Effector memory CD8-positive, alpha-beta T cell (primary cell): ENCODE measurements at regions not wholly inside any gene's neighbourhood (a gene's known extent, or its start where the extent isn't known, plus 50 kb on each side); places are given as distances from the start of the nearest gene placed in this dataset.

Experiments
- ATAC-seq: fragments of 150-1000 bp; cut with Tn5 transposase; replicated peaks from 2 replicates; pipeline ENCODE4 v1.10.0; 2021; ENCODE audit warnings: mild to moderate bottlenecking, moderate library complexity
- DNase-seq, 3 experiments: peaks; one replicate each; pipeline ENCODE4 v3.0.0; 2021
- H3K27ac Mint-ChIP-seq, 2 donors: one replicate each; pipeline ENCODE4 v1.8.0; 2022; ENCODE audit warnings: mild to moderate bottlenecking in 2 of 2, mixed read lengths in 2 of 2, moderate library complexity in 2 of 2
- H3K27me3 Mint-ChIP-seq, 2 donors: one replicate each; pipeline ENCODE4 v1.8.0; 2022; ENCODE audit warnings: mixed read lengths in 2 of 2
- H3K36me3 Mint-ChIP-seq: one replicate; pipeline ENCODE4 v1.8.0; 2022; ENCODE audit warnings: mild to moderate bottlenecking, moderate library complexity, mixed read lengths; ENCODE audit not compliant: insufficient read depth
- H3K4me1 Mint-ChIP-seq, 2 donors: one replicate each; pipeline ENCODE4 v1.8.0; 2022; ENCODE audit warnings: low read depth in 2 of 2, mixed read lengths in 2 of 2
- H3K4me3 Mint-ChIP-seq, 2 donors: one replicate each; pipeline ENCODE4 v1.8.0; 2022; ENCODE audit warnings: mild to moderate bottlenecking in 2 of 2, mixed read lengths in 2 of 2, moderate library complexity in 2 of 2
- H3K9me3 Mint-ChIP-seq, 2 donors: one replicate each; pipeline ENCODE4 v1.8.0; 2022; ENCODE audit warnings: mixed read lengths in 2 of 2

DNA sequence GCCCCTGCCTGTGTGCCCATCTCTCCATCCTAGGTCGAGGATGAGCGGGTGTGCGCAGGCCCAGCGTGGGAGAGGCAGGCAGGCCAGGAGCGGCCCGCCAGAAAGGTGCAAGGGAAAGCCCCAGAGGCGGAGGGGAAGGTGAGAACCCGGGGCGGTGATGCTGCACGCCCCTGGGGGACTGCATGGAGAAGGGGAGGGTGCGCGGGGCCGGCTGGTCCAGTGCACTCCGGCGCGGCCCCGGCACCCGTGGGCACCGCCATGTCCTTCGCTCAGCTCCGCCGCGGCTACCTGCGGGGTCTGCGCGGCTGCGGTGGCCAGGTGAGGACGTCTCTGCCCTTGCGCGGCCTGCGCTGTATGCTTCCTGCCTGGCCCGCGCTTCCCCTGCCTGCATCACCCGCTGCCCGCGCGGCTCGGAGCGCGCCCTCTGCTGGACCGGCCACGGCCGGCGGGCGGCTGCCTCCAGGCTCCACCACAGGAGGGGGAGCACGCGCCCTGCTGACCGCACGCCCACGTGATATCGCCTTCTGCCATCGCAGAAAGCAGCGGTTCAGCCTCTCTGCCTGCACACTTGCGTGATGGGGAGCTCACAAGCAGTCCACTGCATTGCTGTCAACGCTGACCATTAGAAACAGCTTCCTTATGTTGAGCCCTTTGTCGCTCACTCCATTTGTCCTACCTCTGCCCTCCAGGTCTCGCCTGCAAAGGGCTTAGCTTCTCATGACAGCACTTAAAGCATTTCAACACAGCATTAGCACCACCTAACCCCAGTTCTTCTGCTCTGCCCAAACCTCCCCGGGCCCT is 73.9 kb downstream of the CXCL12 start:
- DNase-seq: peak; percentile 71 to 76 (median 71)
- Mint-ChIP-seq H3K4me1 (peaks cover 14 to 18% of the 10 kb centered on the region in 2 donors), H3K4me3 (peak overlapping the region; percentile 82 to 83), H3K27ac (peak overlapping the region; percentile 95 to 96), H3K36me3 (peaks cover 3% of the 10 kb centered on the region), H3K27me3 (peaks cover 5 to 23% of the 10 kb centered on the region in 2 donors), H3K9me3 (peaks cover 0 to 1% of the 10 kb centered on the region in 2 donors)
- peak; percentile 81 for ATAC-seq

DNA sequence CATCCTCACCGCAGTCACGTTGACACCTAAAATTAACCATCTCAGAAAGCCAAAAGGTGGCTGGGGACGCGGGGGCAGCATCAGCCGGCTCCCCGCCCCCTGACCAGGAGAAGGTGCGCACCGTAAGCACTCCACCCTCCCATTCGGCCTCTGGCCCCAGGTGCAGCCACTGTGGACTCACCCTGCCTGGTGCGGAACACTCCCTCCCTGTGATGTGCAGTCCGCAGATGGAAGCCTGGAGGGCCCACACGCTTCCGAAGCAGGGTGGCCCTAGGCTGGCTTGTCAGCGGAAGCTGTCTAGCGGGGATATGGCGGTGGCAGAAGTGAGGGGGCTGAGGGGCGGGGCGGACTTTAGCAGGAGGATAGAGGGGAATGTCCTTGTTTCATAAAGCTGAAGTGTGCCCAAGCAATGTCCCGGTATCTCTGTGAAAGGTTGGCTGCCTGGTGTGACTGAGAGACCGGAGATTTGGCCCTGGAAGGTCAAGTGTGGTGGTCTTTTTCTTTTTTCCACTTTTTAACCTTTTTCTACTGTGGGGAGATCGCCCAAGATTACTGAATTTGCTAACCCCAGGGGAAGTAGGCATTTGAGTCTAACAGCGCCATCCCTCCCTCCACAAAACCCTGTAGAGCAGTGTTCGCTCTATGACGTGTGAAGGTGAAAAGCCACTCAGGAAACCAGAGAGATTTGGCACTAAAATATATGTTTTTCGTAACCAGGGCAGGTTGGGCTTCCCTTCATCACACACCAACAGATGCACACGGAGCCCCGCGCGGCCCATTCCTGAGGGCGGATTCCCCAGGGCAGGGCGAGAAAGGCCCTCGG is 74.7 kb downstream of the CXCL12 start:
- peaks cover 3% of the 10 kb centered on the region for H3K36me3 Mint-ChIP-seq
- peak overlapping the region; percentile 82 to 83 for H3K4me3 Mint-ChIP-seq
- DNase-seq: peak in 2 of 3 experiments; percentile 44 to 49
- ATAC-seq: peak; percentile 66
- peaks cover 14 to 18% of the 10 kb centered on the region in 2 donors for H3K4me1 Mint-ChIP-seq
- peaks cover 5 to 23% of the 10 kb centered on the region in 2 donors for H3K27me3 Mint-ChIP-seq
- peak overlapping the region; percentile 95 to 96 for H3K27ac Mint-ChIP-seq
- peaks cover 0 to 1% of the 10 kb centered on the region in 2 donors for H3K9me3 Mint-ChIP-seq

DNA sequence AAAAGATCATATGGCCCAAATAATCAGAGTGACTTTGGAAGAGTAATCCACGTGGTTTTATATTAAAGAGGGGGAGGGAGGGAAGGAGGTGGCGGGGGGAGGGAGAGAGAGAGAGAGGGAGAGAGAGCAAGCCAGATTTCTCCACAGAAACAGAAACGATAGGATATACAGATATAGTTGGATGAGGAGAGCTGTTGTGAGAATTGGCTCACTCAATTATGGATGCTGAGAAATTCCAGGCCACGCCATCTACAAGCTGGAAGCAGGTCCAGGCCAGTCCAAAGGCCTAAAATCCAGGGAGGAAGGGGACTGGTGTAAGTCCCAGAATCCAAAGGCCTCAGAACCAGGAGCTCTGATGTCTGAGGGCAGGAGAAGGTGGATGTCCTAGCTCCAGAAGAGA is 75.5 kb downstream of the CXCL12 start:
- peaks cover 5 to 23% of the 10 kb centered on the region in 2 donors for H3K27me3 Mint-ChIP-seq
- ATAC-seq (no peak), DNase-seq (no peak)
- H3K27ac Mint-ChIP-seq: peak overlapping the region; percentile 70 to 95
- no peak overlapping the region for H3K4me3 Mint-ChIP-seq
- H3K4me1 Mint-ChIP-seq: peaks cover 14 to 18% of the 10 kb centered on the region in 2 donors
- peaks cover 0 to 1% of the 10 kb centered on the region in 2 donors for H3K9me3 Mint-ChIP-seq
- H3K36me3 Mint-ChIP-seq: peaks cover 3% of the 10 kb centered on the region

DNA sequence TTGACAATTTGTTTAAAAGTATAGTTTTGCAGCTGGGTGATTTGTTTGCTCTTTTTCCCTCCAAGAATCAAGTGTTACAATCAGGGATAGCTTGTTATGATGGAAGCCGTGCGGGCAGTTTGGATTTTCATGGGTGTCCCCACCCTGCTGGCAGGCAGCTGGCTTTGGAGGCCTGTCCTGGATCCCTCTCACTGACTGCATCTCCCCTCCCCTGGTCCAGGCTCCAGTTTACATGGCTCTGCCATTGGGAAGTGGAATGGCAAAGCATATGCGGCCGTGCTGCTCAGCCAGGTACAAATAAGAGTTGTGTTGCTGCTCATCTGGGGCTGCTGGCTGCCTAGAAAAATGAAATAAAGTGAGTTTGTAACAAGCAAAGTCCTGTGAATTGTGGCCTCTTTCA is 76.0 kb downstream of the CXCL12 start:
- Mint-ChIP-seq H3K4me1 (peaks cover 14 to 18% of the 10 kb centered on the region in 2 donors), H3K36me3 (peaks cover 3% of the 10 kb centered on the region), H3K9me3 (peaks cover 0 to 1% of the 10 kb centered on the region in 2 donors), H3K27ac (peak overlapping the region in 1 of 2 donors; percentile 70), H3K27me3 (peaks cover 5 to 21% of the 10 kb centered on the region in 2 donors), H3K4me3 (no peak overlapping the region)
- DNase-seq (no peak), ATAC-seq (no peak)

DNA sequence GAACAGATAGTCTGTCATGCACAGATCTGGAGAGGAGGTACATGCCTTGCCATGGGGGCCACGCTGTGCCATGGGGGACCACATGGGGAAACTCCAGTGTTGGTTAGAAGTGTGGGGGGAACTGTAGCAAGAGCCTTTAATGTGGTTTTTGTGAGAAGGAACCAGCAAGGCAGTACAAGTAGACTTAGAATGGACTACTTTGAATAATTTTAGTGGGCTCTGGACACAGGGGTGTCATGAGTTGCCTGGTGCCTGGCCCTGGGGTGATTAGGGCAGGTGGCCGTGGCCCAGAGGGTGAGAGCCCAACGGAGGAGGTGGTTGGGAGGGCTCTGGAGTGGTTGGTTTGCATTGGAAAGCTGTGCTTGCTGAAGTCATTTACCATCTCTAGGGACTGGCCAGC is 77.2 kb downstream of the CXCL12 start:
- ATAC-seq (no peak), DNase-seq (no peak)
- Mint-ChIP-seq H3K9me3 (peaks cover 0 to 1% of the 10 kb centered on the region in 2 donors), H3K4me3 (no peak overlapping the region), H3K27me3 (peaks cover 0 to 8% of the 10 kb centered on the region in 2 donors), H3K4me1 (peaks cover 14 to 18% of the 10 kb centered on the region in 2 donors), H3K27ac (peak overlapping the region in 1 of 2 donors; percentile 57), H3K36me3 (peaks cover 3% of the 10 kb centered on the region)

DNA sequence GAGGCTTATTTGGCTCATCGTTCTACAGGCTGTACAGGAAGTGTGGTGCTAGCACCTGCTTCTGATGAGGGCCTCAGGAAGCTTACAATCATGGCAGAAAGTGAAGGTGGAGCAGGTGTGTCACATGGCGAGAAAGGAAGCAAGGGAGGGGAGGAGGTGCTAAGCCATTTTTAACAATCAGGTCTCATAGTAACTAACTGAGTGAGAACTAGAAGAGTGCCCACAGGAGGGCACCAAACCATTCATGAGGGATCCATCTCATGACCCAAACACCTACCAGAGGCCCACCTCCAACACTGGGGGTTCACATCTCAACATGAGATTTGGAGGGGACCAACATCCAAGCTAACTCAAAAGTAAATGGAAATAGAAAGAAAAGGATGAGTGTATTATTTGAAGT is 78.1 kb downstream of the CXCL12 start:
- Mint-ChIP-seq H3K27ac (peak overlapping the region in 1 of 2 donors; percentile 57), H3K27me3 (peaks cover 0 to 7% of the 10 kb centered on the region in 2 donors), H3K4me3 (no peak overlapping the region), H3K36me3 (peaks cover 3% of the 10 kb centered on the region), H3K9me3 (peaks cover 0 to 1% of the 10 kb centered on the region in 2 donors), H3K4me1 (peaks cover 13 to 14% of the 10 kb centered on the region in 2 donors)
- DNase-seq (no peak), ATAC-seq (no peak)

DNA sequence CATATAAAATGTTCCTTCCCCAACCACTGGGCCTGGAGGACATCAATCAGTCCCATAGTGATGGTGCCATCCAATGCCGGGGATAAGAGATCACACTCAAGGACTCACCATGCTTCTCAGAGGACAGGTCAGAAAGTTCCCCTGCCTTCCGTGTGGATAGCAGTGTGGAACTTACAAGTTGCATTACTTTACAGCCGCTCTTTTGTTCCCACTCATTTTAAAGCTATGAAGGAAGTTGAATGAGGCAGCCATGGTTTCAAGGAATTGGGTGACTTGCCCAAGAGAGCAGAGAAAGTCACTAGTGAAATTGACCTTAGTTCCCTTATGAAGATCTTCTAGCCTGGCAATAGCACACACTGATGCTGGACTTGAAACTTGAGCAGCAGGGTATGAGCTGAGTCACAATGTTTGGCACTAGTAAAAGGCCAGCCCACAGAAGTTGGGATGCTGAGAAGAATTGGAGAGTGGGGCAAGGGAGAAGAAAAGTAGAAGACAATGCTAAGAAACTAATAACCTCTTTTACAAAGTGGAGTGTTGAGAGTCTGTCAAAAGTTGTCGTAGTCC is 78.7 kb downstream of the CXCL12 start:
- Mint-ChIP-seq H3K9me3 (peaks cover 0 to 1% of the 10 kb centered on the region in 2 donors), H3K27me3 (peaks cover 0 to 2% of the 10 kb centered on the region in 2 donors), H3K4me1 (peaks cover 8 to 9% of the 10 kb centered on the region in 2 donors), H3K36me3 (peaks cover 2% of the 10 kb centered on the region), H3K4me3 (no peak overlapping the region), H3K27ac (peak overlapping the region in 1 of 2 donors; percentile 57)
- DNase-seq (no peak), ATAC-seq (no peak)

DNA sequence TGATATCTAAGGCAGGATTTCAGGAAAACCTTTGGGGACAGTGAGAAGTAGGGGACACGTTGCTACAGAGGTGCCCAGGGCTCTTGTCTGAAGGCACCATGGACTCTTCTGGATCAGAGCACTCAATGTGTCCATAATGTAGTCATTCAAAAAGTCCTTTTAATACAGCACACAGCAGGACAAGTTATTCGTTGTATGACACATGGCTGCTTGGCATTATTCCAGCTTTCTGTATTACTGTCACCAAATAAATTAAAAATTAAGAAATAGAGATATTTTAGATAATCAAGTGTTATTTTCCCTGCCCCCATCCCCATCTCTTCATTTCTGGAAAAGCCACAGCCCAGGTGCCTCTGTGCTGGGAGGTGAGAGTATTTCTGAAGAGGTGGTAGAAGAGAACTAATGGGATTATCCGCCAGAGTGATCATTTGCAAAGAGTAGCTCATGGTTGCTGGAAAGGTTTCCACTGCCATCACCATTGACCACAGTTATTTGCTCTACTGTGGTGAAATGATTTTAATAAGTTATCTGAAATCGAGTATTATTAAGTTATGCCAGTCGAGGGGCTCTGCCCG is 83.0 kb downstream of the CXCL12 start:
- H3K9me3 Mint-ChIP-seq: peaks cover 0 to 1% of the 10 kb centered on the region in 2 donors
- H3K4me1 Mint-ChIP-seq: no peaks in the 10 kb centered on the region
- no peak overlapping the region for H3K27ac Mint-ChIP-seq
- H3K27me3 Mint-ChIP-seq: no peaks in the 10 kb centered on the region
- H3K4me3 Mint-ChIP-seq: no peak overlapping the region
- DNase-seq (no peak), ATAC-seq (no peak)
- H3K36me3 Mint-ChIP-seq: no peaks in the 10 kb centered on the region

DNA sequence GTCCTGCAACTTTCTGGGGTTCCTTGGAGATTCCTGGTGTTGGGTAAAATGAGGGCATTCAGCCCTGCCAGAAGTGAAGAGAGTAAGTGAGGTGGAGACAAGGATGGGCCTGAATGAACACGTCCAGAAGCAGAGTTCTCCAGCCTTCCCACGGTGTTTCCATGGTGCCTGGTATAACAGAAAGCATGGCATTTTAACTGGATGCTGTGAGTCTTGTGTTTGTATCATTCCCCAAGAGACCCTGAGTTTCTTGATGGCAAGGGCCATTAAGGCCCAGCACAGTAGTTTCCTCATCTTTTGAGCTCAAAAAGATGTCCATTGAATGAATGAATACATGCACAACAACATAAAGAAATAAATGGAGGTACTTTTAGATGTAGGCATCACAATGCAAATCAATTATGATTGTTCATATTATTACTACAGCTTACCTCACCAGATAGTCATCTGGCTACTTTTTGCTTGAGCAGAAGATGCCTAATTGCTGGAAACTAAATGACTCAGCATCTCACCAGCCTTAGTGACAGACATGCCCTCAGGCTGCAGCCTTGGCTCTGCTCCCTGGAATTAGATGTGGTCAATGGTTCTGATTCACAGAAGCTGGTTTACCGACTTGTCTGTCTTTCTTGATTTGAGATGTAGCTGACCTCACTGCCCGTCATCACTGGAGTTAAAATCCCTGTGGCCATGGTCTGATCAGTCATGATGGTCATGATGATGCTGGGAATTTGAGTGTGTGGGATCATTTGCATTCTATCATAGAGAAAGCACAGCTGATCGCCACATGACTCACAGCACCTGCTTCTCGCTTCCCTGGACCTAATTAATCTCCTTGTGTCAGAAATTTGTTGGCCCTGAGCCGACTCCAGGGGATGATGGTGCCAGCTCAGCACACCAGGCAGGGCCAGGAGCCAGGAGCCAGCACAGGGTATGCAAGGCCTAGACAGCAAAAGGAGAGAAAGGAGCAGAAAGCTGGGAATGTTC is 83.9 kb downstream of the CXCL12 start:
- Mint-ChIP-seq H3K27ac (no peak overlapping the region), H3K4me1 (no peaks in the 10 kb centered on the region), H3K27me3 (no peaks in the 10 kb centered on the region), H3K36me3 (no peaks in the 10 kb centered on the region), H3K4me3 (no peak overlapping the region), H3K9me3 (no peaks in the 10 kb centered on the region)
- DNase-seq (no peak), ATAC-seq (no peak)

DNA sequence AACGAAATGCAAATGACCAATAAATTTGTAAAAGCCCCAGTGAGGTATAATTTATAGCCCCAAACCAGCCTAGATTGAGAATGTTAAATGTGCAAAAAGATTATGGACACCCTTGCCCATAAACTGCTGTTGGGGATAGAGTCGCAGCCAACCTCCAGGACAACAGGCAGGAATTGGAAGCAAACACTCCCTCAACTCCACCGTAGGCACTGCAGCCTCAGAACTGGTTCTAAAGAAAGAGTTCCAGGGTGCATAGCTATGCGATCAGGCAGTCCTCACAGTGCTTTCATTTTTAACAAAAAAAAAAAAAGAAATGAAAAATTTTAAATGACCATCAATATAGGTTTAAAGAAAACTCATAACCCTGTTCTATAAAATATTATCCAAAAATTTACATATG is 86.2 kb downstream of the CXCL12 start:
- Mint-ChIP-seq H3K4me1 (no peaks in the 10 kb centered on the region), H3K27ac (no peak overlapping the region), H3K27me3 (no peaks in the 10 kb centered on the region), H3K9me3 (no peaks in the 10 kb centered on the region), H3K36me3 (no peaks in the 10 kb centered on the region), H3K4me3 (no peak overlapping the region)
- DNase-seq: no peak
- ATAC-seq: no peak

DNA sequence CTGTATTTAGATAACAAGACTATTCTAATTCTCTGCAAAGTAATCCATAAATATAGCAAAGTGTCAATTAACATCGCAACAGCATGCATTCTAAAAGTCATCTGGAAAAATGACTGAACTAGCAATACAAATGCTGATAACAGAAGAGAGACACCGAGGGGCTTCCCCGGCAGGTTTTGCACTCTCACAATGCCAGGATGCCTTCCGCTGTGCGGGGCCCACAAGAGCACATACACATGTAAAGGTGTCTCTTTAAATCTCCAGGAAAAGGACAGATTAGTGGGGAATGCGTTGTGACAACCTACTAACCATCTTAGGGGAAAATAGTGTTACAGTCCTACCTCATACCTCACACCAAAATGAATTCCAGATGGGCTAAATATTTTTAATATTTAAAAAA is 86.9 kb downstream of the CXCL12 start:
- Mint-ChIP-seq H3K4me3 (no peak overlapping the region), H3K9me3 (no peaks in the 10 kb centered on the region), H3K4me1 (no peaks in the 10 kb centered on the region), H3K27ac (no peak overlapping the region), H3K27me3 (no peaks in the 10 kb centered on the region), H3K36me3 (no peaks in the 10 kb centered on the region)
- DNase-seq (no peak), ATAC-seq (no peak)

DNA sequence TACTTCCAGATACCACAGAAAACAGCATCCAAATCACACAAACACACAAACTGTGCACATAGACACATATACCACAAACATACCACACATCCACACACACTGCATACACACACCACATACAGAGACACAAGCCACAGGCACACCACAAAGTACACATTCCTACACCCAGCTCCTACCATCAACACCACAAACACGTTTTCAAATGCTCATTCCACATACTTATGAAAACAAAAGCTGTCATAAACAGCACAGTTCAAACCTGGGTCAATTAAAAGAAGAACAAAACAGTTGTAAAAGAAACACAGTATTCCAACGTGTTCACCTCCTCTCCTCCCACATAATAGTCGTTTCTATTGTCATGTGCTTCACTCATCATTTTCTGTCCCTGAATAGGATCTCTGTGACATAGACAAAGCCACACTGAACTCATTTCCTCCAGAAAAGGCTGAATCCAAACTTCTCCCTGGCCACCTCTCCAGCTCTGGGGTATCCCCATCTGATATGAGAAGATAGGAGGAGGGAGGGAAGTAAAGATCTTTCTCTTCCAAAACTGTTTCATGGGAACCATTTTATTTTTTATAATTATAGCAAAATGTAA is 89.2 kb downstream of the CXCL12 start:
- DNase-seq: no peak
- no peak for ATAC-seq
- Mint-ChIP-seq H3K4me3 (no peak overlapping the region), H3K27ac (no peak overlapping the region), H3K27me3 (peaks cover 13 to 18% of the 10 kb centered on the region in 2 donors), H3K4me1 (peaks cover 0 to 2% of the 10 kb centered on the region in 2 donors), H3K9me3 (no peaks in the 10 kb centered on the region), H3K36me3 (no peaks in the 10 kb centered on the region)
